Osteocyte (in vitro differentiated cells): ENCODE measurements at regions not wholly inside any gene's neighbourhood (a gene's known extent, or its start where the extent isn't known, plus 50 kb on each side); places are given as distances from the start of the nearest gene placed in this dataset.

ENCODE experiments used
- DNase-seq: peaks from one replicate; pipeline ENCODE4 v3.0.0; 2021; ENCODE audit warnings: mixed read lengths; ENCODE audit not compliant: unreplicated experiment; ENCODE audit errors: extremely low spot score
- H3K27ac Mint-ChIP-seq: one replicate; pipeline ENCODE4 v1.8.0; 2021; ENCODE audit warnings: mild to moderate bottlenecking, mixed read lengths; ENCODE audit not compliant: unreplicated experiment
- H3K27me3 Mint-ChIP-seq: one replicate; pipeline ENCODE4 v1.8.0; 2021; ENCODE audit warnings: mixed read lengths; ENCODE audit not compliant: unreplicated experiment
- H3K36me3 Mint-ChIP-seq: one replicate; pipeline ENCODE4 v1.8.0; 2021; ENCODE audit warnings: mixed read lengths; ENCODE audit not compliant: unreplicated experiment
- H3K4me1 Mint-ChIP-seq: one replicate; pipeline ENCODE4 v1.8.0; 2021; ENCODE audit warnings: mixed read lengths; ENCODE audit not compliant: unreplicated experiment
- H3K4me3 Mint-ChIP-seq: one replicate; pipeline ENCODE4 v1.8.0; 2021; ENCODE audit warnings: mild to moderate bottlenecking, moderate library complexity, mixed read lengths; ENCODE audit not compliant: unreplicated experiment
- H3K9me3 Mint-ChIP-seq: one replicate; pipeline ENCODE4 v1.8.0; 2021; ENCODE audit warnings: mixed read lengths; ENCODE audit not compliant: unreplicated experiment
- TF ChIP-seq, protein P1 (sequence below): fragments of 200-600 bp; sonication (generic); IDR thresholded peaks from 2 replicates; pipeline ENCODE4 v1.5.0; 2021; ENCODE audit warnings: antibody characterized with exemption, mild to moderate bottlenecking, moderate library complexity

DNA sequence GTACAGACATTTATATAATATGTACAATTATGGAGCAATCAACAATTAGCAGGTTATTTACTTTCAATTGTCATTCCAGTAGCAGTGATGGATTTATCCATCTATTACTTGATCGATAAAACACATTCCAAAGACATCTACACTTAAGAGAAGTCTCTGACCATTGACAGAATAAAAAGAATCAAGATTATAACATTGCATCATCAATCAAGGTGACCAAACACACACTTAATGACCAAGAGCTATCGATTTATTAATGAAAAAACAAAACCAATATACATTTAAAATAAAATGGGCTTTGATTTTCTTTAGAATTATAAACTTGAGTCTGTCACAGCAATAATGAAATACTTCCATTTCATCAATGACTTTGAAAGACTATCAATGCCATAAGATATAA lies 170.2 kb upstream of the CDKN3 start:
- Mint-ChIP-seq H3K36me3 (no peaks in the 10 kb centered on the region), H3K27me3 (peaks cover 33% of the 10 kb centered on the region), H3K4me3 (no peak overlapping the region), H3K9me3 (no peaks in the 10 kb centered on the region), H3K27ac (no peak overlapping the region), H3K4me1 (no peaks in the 10 kb centered on the region)
- TF ChIP-seq, protein P1, sequence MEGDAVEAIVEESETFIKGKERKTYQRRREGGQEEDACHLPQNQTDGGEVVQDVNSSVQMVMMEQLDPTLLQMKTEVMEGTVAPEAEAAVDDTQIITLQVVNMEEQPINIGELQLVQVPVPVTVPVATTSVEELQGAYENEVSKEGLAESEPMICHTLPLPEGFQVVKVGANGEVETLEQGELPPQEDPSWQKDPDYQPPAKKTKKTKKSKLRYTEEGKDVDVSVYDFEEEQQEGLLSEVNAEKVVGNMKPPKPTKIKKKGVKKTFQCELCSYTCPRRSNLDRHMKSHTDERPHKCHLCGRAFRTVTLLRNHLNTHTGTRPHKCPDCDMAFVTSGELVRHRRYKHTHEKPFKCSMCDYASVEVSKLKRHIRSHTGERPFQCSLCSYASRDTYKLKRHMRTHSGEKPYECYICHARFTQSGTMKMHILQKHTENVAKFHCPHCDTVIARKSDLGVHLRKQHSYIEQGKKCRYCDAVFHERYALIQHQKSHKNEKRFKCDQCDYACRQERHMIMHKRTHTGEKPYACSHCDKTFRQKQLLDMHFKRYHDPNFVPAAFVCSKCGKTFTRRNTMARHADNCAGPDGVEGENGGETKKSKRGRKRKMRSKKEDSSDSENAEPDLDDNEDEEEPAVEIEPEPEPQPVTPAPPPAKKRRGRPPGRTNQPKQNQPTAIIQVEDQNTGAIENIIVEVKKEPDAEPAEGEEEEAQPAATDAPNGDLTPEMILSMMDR: no peak
- no peak for DNase-seq

DNA sequence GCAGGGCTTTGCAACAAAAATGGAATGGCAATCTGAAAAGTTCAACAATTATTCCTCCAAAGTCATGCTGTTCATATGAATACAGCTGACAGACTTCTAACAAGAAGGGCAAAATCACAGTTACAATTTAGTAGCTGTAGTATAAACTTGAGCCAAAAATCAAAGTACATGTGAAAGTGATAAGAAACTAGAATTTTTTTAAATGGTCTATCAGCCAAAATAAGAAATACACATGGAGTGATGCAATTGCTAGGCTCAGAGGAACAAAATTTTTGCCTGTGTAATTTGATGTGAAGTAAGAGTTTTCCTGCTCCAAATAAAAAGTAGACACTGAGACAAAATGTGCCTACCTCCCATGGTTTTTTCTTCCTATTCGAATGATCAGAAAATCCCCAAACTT lies 167.7 kb upstream of the CDKN3 start:
- TF ChIP-seq, protein P1: no peak
- Mint-ChIP-seq H3K27ac (no peak overlapping the region), H3K4me1 (no peaks in the 10 kb centered on the region), H3K27me3 (peaks cover 13% of the 10 kb centered on the region), H3K9me3 (no peaks in the 10 kb centered on the region), H3K36me3 (no peaks in the 10 kb centered on the region), H3K4me3 (no peak overlapping the region)
- DNase-seq: no peak

DNA sequence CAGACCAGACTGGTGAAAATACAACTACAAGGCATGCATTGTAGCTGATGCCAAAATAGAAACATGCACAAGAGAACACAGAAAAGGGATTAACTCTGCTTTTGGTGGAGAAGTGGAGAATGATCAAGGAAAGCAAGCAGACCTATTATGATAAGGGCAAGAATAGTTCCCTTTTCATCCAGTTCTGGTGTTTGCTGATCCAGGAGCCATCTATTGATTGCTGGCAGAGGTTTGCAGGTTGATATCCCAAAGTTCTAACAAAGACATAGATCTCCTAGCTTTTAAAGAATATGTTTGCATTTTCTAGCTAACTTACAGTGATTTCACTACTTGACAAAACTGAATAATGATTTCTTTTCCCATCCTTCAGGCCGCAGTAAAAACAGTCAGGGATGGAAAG lies 166.2 kb upstream of the CDKN3 start:
- Mint-ChIP-seq H3K36me3 (peaks cover 3% of the 10 kb centered on the region), H3K4me1 (no peaks in the 10 kb centered on the region), H3K4me3 (no peak overlapping the region), H3K27ac (no peak overlapping the region), H3K9me3 (peaks cover 8% of the 10 kb centered on the region), H3K27me3 (peaks cover 12% of the 10 kb centered on the region)
- TF ChIP-seq, protein P1: no peak
- DNase-seq: no peak

DNA sequence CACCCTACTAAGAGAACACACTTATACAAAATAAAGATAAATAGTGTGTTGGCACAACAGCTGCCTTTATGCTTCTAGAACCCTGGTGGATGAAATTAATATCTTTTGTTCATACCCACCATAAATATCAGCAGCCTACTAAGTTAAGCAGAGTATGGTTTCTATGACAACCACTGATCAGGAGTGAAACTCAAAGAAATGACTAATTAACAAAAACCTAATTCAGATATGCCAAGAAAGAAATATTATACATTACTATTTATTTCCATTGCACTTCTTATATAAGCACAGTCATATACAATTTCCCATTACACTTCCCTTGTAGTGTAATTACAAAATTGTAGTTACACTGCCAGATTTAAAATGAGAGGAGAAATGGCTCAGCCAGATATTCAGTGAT lies 164.1 kb upstream of the CDKN3 start:
- peaks cover 8% of the 10 kb centered on the region for H3K9me3 Mint-ChIP-seq
- H3K4me1 Mint-ChIP-seq: no peaks in the 10 kb centered on the region
- H3K36me3 Mint-ChIP-seq: peaks cover 3% of the 10 kb centered on the region
- DNase-seq: no peak
- H3K27ac Mint-ChIP-seq: no peak overlapping the region
- H3K4me3 Mint-ChIP-seq: no peak overlapping the region
- H3K27me3 Mint-ChIP-seq: peaks cover 8% of the 10 kb centered on the region
- TF ChIP-seq, protein P1: no peak

DNA sequence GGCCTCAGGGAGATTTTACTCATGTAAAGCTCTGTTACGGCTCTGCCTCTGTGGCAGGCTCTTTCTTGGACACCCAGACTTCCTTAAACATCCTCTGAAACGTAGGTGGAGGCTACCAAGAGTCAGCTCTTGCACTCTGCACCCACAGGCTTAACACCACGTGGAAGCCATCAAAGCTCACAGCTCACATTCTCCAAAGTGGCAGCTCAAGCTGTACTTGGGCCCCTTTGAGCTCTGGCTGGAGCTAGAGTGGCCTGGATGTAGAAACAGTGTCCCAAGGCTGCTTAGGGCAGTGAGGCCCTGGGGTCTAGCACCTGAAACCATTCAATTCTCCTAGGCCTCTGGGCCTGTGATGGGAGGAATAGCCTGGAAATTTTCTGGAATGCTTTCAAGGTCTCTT lies 155.3 kb upstream of the CDKN3 start:
- no peak for DNase-seq
- Mint-ChIP-seq H3K4me1 (no peaks in the 10 kb centered on the region), H3K4me3 (no peak overlapping the region), H3K27me3 (peaks cover 6% of the 10 kb centered on the region), H3K9me3 (no peaks in the 10 kb centered on the region), H3K36me3 (no peaks in the 10 kb centered on the region), H3K27ac (no peak overlapping the region)
- TF ChIP-seq, protein P1: no peak
